ENCODE measurements at regions not wholly inside any gene's neighbourhood (a gene's known extent, or its start where the extent isn't known, plus 50 kb on each side); places are given as distances from the start of the nearest gene placed in this dataset.

DNA sequence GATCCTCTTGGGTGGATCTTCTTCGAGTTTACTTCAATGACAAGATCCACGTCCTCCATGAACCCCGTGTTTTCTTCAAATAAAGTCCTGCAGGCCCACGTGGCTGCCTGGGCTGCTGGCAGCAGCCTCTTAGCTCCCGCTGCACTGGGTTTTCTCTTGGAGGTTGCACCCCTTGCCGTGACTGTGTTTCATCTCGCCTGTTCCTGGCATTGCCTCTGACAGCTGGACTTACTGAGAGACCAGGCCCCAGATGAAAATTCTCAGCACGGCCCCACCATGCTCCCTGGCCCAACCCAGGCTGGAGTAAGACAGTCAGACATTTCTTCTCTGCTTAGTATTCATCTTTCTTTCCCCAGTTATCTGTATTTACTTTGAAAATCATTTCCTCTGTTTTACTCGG, 274.8 kb upstream of the RUNX1 start:
- DNase-seq = no peak

DNA sequence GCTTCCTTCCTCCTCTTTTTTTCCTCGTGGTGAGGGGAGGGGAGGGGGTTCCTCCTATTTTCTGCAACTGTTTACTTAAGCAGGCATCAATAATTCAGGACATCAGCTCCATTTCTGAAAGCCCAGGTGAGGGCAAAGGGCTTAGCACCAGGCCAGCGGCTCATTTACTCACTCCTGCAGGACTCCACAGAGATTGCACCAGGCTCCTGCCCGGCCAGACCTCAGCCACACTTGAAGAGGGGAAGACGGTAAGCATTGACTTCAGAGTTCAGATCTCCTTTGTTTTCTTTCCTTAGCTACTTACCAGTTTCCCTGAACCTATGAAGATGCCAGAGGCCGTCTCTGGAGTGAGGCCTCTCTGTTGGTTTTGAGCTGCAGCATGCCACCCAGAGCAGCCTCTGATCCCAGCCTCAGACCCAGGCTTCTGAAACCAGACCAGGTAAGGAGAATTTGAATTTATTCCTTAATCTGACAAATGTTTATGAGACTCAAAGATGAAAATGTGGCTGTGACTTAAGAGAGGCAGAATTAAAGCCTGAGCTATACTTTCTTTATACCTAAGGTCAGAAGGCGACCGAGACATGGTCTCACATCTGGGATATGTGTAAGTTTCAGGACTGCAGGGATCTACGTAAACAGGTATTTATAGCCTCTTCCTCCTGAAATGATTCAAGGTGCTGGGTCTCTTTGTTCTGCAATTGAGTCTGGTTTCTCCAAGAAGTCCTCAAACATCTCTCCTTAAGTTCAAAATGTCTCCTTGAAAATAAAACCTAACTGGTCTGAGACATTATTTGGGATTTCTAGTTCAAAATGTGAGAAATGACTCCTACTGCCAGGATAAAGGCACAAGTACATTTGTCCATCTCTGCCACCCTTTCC, 272.5 kb upstream of the RUNX1 start:
- no peak for DNase-seq

DNA sequence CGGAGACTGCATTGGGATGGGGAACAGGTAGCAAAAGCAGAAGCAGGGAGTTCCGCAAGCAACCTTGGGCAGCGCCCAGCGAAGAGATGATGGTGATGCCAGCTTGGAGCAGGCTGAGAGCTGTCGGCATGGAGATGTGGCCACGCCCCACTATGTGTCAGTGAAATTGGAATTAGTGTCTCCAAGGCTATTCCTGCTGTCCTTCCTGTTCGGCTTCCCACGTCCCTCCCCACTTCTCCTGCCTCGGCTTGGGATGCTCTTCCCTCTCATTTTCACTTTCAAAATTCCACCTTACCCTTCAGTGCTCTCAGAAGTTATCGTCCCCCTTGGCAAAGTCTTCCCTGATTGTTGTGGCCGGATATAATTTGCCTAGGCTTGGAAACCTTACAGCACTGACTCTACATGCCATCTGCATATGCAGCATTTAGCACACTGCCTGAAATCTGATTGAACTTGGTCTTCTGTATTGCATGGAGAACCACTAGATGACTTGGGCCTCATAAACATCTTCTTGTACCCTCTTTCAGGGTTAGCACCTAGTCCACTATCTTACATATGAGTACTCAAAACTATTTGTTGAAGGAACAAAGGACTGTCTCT, 270.7 kb upstream of the RUNX1 start:
- DNase-seq = no peak

DNA sequence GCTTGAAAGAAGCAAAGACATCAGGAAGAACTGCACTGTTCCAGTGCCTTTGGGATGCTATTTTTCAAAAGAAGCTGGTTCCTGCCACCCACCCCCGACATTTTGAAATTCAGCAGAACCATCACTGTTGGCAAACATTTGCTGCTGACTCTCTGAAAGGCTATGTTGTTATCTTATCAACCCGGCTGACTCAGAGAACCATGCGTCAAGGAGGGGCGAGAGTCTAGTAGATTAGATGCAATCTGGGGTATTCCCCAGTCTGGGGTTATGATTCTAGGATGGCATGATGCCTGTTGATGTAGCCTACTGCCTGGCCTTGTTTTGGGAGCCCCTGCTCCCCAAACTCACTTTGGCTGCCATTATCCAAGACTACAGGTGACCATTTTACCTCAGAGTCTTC, 267.8 kb upstream of the RUNX1 start:
- DNase-seq = no peak

DNA sequence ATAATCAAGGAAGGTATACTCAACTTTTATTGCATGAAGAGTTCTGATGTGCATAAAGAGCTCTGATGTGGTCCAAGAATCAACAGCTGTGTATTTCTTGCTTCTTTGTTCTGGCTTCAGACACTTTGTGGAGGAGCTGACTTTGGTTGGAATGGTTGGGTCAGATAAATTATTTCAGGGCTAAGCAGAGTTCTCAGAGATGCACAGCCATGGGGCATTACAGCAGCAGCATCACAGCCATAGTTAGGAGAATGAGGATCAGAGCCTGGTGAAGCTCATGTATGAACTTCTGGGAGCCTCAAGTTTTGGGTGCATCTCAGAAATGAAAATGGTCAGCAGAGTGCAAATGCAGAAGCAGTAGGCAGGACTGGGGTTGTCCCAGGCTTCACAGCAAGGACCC, 267.4 kb upstream of the RUNX1 start:
- DNase-seq = no peak

DNA sequence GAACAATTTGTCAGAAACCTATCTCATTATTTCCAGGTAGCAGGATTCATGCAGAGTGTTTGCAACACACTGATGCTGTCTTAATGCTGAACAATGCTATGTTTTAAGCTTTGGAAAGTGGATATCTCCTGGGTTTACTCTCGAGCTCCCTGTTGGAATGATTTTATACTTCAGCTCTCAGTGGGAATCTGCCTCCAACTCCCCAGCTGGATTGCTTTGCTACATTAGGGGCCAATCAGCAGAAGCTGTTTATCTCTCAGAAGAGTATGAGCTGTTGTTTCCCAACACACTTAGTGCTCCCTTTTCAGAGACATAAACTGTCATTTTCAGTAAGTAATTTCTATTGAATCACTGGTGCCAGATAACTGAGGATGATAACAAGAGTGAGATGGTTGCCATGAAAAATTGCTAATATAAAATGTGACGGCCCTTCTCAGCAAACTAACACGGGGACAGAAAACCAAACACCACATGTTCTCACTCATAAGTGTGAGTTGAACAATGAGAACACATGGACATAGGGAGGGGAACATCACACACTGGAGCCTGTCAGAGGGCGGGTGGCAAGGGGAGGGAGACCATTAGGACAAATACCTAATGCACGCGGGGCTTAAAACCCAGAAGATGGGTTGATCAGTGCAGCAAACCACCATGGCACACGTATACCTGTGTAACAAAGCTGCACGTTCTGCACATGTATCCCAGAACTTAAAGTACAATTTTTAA, 265.9 kb upstream of the RUNX1 start:
- no peak for DNase-seq

DNA sequence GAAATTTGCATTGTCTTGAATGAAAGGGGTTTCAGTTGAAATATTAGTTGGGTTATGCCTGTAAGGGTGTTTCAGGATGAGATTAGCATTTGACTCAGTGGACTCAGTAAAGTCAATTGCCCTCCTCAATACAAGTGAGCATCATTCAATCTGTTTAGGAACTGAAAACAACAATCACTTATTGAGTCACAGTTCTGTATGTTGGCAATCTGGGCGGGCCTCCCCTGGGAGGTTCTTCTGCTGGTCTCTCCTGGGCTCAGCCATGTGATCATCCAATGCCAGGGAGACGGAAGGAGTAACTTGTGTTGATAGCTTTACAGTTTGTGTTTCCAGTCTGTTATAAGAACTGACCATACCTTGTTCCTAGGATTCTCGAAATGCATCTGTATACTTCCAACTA, 262.9 kb upstream of the RUNX1 start:
- no peak for DNase-seq

DNA sequence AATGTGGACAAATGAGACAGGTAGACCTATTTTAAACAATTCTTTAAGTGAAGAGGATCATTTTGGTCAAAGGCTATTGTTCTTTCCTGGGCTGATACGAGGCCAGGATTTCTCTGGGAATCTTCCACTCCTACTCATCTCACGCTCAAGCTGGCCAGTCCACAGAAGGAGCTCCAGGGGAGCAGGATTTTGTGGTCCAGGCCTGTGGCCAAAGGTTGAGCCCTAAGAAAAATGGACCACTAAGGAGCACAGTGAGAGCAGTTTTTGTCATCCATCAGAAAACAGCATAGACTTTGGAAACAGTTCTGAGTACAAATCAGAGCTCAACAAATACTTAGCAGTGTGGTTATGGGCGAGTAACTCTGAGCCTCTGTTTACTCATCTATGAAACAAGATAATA, 260.2 kb upstream of the RUNX1 start:
- no peak for DNase-seq

DNA sequence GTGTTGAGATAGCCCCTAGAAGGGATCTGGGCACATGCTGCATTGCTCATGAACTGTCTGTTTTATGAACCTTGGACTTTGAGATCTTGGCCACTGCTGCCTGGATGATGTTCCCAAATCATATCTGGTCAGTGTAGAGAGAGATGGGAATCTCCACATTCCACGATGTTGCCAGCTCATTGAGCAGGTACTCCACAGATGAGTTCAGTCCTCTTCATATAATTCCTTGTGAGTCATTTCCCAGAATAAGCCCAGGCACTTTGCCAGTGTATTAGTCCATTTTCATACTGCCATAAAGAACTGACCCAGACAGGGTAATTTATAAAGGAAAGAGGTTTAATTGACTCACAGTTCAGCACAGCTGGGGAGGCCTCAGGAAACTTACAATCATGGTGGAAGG, 254.0 kb upstream of the RUNX1 start:
- no peak for DNase-seq

DNA sequence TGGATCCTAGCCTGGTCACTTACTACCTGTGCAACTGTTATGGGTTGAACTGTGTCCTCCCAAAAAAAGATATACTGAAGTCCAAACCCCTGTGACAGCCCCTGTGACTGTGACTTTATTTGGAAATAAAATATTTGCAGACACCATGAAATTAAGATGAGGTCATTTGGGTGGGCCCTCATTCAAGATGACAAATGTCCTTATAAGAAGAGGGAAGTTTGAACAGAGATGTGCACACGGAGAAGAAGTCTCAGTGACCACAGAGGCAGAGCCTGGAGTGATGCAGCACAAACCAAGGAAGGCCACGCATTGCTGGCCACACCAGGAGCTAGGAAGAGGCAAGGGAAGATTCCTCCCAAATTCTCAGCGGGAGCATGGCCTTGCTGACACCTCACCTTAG, 249.7 kb upstream of the RUNX1 start:
- DNase-seq = no peak

DNA sequence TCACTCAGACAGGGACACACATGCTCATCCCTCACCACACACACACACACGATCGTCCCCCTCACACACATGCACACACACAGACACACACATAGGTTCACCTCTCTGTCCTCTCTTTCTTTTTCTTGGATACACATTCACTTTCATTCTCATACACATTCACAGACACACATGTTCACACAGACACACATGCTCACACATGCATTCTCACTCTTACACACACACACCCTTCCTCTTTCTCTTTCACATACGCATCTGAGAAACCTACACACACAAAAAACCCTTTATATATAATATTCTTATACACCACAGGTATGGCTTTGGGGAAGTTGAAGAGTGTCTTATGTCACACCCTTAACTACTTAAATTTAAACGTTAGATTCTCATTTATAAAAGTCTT, 248.6 kb upstream of the RUNX1 start:
- DNase-seq = no peak

DNA sequence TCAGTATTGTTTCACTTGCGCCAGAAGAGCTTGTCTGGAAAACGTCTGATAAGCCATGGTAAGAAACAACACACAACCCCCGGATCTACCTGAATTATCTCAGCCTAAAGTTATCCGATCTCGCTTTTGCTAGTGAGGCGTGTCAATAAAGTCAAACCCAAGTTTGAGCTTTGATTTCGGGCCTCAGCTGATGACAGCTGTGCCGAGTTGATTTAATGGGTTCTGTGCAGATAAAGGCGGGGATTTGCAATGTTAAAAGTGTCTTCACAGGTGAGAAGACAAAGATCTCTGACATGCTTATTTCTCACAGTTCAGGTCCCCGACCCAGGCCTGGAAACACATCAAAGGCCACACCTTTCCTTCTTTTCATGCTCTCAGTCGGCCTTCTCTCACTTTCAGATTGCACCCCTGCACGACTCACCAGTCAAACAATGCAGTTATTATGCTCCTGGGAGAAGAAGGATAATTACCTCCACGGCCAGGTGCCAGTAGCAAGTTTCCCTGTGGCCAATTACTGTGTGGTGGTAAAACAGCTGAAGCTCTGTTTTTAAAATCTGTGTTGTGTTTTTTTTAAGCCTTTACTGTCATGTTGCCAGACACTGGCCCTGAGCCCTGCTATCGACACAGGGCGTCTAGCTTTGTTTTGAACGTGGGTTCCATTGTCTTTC, 245.3 kb upstream of the RUNX1 start:
- DNase-seq = no peak

DNA sequence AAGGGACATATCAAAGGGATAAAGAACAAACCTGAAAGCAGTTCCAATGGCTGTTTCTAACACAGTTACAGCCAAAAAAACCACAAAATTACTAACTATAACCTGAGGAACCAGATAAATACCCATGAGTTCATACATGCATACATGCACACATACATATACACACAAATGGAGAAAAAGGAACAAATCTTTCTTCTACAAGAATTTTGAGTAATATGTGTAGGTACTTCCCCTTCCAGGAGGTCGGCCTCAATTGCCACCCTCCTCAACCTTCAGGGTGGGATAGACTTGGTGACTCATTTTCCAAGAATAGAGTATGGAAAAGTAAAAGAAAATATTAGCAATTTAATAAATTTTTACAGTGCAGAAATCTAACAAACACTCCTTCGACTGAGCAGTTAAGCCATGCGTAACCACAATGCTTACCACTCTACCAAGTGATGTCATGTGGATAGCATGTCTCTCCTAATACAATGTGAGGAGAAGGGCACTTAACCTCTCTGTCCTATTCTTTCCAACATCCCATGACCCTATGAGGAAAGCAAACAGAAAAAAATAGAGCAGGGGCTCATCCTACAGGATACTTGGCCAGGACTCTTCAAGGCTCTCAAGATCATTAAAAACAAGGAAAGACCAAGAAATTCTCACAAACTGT, 243.0 kb upstream of the RUNX1 start:
- DNase-seq = no peak

DNA sequence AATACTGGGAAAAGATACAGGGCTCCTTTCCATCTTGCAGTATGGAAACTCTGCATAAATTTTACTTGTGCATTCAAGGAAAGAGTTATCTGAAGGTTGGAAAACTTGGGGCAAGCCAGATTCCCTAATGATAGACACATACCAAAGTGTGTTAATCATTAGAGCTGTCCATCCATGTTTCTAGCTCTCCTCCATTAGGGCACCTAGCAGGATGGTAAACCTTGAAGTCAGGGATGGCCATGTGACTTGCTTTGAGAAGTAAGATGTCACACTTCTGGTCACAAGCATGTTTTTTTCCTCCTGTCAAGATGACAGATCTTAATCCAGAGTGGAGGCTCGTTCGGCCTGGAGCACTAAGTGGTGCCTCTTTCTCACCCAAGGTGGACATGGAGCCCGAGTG, 241.9 kb upstream of the RUNX1 start:
- DNase-seq = no peak

DNA sequence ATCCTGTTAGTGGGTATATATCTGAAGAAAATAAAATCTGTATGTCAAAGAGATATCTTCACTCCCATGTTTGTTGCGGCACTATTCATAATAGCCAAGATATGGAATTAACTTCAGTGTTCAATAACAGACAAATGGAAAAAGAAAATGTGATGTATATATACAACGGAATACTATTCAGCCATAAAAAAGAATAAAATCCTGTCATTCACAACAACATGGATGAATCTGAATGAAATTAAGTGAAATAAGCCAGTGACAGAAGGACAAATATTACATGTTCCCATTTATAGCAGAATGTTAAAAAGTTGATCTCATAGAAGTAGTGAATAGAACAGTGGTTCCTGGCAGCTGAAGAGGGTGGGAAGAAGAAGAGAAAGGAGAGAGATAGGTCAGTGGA, 239.1 kb upstream of the RUNX1 start:
- DNase-seq = no peak

DNA sequence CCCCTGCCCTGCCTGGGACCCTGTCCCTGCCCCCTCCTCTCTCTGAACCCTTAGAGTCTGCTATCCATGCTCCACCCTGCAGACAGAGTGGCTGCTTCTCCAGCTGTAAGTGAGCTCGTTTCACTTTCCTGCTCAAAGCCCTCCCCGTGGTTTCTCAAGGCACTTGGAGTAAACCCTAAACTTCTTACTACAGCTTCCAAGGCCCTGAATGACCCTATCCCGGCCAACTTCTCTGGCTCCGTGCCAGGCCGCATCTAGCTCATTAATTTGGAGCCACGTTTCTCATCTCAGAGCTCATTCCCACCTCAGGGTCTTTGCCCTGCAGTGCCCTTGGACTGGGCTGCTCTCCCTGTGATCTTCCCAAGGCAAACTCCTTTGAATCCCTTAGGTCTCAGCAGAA, 235.1 kb upstream of the RUNX1 start:
- DNase-seq = no peak

DNA sequence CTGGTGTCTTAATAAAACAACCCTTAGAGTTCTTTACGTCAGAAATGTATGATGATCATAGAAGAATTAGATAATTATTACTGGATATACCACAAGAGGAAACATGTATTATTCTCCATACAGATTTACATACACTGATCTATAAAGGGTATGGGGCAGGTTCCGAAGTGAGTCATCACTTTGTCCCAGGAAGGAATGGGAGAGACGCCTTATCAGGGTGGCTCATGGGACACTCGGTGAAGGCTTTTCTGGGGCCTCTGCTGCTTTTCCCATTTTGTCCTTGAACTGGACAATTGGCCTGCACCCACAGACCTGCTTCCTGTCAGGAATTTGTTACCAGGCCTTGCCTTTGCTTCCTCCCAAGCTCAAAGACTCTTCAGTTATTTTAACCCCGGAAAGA, 233.8 kb upstream of the RUNX1 start:
- DNase-seq = no peak

DNA sequence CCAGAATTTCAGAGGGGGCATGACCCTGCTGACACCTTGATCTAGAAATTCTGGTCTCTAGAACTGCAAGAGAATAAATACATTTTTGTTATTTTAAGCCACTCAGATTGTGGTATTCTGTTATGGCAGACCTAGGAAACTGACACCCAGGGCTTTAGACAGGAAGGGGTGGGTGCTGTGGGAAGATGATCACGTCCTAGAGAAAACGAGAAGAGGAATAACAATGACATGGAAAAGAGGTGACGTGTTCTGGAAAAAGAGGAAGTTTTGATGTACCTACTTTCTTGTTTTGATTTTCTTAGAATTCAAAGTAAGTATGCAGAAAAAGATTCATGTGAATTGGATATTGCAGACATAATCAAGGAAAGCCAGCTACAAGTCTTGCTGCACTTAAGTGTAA, 232.9 kb upstream of the RUNX1 start:
- DNase-seq = no peak

DNA sequence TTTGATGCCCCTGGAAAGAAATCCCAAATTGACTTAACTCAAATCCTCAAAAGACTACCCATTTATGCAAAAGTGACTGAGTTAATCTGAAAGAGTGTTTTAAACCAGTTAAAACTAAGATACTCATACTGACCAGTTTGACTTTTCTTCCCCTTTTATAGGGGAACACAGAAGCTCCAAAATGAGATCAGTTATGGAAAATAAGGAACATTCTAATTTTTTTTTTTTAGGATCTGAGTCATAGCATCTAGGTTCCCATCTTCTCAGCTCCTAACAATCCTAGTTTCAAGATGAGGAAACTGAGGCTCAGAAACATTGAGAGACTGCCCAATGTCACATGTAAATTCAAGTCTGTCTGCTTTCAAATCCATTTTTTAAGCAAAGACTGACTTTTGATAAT, 231.1 kb upstream of the RUNX1 start:
- DNase-seq = no peak

DNA sequence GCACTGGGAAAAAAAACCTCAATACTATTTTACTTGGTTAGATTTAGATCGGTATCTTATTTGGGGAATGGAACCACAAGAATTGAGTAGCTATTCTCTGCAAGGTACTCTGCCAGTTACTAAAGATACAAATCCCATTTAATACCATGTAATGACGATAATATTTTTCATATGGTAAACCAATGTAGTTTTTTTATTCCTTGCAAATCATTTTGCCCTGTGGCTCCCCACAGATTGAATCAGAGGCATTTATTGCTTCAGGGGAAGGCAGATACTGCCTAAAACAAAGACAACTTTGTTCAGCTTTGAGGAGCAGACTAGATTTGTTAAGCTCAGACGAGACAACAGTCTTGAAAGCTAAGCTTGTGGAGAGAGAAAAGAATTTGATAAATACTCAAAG, 226.7 kb upstream of the RUNX1 start:
- DNase-seq = no peak

DNA sequence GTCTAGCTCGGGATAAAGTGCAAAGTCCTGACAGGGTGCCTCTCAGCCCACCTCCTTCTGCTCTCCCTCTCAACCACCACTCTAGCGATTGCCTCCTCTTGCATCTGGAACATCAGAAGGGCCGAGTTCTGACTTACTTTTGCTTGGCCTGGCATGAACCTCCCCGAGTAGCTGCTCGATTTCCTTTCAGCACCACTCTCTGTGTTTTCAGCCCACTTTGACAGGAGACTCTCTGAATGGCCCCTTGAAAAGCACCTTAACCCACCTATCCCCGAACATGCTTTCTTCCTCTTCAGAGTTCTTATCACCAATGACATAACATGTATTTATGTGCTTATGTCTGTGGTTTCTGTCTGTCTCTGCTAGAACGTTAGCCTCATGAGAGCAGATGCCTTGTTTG, 225.8 kb upstream of the RUNX1 start:
- no peak for DNase-seq

DNA sequence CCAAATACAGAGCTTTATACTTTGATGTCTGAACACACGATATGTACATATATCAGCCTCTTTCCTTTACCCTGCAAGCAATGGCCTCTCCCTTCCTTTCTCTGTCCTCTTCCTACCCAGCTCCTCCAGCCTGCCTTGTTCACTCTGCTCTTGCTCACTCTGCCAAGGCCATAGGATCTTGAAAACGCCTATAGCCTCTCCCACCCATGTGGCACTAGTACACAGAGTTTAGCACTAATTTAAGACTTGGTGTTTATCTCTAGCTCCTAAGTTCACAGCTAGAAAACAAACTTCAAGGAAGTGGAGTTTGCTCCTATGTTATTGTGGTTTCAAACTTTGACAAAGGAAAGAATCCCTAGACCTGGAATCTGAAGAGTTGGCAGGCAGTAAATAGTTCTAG, 225.0 kb upstream of the RUNX1 start:
- DNase-seq = no peak

DNA sequence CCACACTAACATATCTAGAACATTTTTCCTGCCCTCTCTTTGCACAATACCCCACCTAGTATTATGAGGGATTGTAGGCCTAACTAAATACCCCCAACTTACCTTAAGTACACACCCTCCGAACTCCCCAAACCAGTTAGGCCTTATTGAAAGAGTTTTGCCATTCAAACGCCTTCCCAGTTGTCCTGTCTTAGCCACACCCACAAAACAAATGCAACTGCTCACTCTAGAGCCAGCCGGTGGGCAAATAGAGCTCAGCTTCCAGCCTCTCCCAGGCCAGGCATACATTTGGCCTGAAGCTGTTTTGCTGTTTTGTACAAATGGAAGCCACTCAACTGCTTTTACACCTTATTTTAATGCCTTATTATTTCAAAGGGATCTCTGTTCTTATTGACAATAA, 224.2 kb upstream of the RUNX1 start:
- no peak for DNase-seq

All from activated CD4-positive, CD25-positive, alpha-beta regulatory T cell treated with anti-CD3 and anti-CD28 coated beads, Interleukin-2, amount 50 U/mL, for 72 hours (primary cell).